GM19468 (cell line): ENCODE measurements at regions not wholly inside any gene's neighbourhood (a gene's known extent, or its start where the extent isn't known, plus 50 kb on each side); places are given as distances from the start of the nearest gene placed in this dataset.

Source experiments
- ATAC-seq: cut with Tn5 transposase; IDR thresholded peaks from one replicate; pipeline ENCODE4 v1.9.1; 2021; ENCODE audit warnings: mild to moderate bottlenecking, moderate library complexity, moderate number of reproducible peaks; ENCODE audit not compliant: unreplicated experiment; ENCODE audit errors: extremely low read depth

GRCh38 chr14:84532016-84532415, 997.9 kb upstream of the FLRT2 start:
- no peak for ATAC-seq

DNA sequence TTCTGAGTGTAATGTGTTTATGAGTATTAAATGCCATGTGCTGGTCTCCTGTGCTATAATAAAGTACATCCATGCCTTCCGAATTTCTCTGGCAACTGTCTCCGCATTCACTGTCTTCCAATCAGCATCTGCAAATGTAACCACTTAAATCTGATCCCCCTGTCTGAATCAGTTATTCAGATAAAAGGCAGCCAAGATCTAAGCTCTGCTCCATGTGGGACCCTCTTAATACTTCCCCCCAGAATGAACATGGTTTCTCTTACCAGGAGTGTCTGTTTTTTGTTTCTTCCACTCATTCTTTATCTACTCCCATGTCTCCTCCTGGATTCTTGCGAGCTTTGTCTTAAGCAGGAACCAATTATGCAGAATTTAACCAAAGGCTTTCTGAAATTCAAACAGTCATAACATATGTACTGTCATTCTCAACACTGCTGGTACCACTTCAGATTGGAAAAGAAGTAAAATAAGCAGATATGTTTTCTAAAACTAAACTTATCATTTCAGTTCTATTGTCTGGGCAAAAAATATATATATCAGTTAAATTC, 996.7 kb upstream of the FLRT2 start:
- ATAC-seq, result no peak

GRCh38 chr14:84533791-84534190, 996.2 kb upstream of the FLRT2 start:
- ATAC-seq, result no peak

DNA sequence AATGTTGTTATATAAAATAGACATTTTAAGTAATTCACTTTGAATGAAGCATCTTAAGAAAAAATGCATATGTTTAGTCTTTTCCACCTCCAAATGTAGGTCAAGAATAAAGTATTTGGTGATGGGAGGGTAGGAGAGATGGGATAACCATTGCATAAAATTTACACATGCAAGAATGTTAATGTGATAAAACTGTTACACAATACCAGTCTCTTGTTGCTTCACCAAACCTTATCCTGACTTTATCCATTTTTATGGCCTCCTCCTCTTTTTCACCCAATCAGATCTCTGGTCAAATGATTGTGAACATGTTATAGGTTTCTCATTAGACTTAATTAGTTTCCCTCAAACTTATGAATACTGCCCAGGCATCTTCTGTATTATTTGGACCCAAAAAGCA, 994.5 kb upstream of the FLRT2 start:
- no peak for ATAC-seq

DNA sequence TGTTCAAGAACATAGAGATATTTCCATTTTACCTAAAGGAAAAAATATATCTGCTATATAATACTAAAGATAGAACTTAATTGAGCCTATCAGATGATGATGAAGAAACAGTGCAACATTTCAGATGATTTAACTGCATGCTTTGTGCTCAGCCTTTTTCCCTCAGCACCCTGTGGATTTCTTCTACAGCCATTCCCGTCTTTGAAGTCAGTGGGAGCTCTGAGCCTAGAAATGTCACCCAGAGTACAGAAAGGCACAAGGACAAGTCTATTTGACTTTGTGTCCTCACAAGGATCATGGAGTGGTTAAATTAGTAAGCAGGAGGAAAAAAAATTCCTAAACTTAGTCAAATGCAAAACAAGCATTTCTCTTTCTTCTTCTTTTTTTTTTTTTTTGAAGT, 994.0 kb upstream of the FLRT2 start:
- no peak for ATAC-seq

- no peak for ATAC-seq
These were observed 988.9 kb upstream of the FLRT2 start for GRCh38 chr14:84541018-84541417.

DNA sequence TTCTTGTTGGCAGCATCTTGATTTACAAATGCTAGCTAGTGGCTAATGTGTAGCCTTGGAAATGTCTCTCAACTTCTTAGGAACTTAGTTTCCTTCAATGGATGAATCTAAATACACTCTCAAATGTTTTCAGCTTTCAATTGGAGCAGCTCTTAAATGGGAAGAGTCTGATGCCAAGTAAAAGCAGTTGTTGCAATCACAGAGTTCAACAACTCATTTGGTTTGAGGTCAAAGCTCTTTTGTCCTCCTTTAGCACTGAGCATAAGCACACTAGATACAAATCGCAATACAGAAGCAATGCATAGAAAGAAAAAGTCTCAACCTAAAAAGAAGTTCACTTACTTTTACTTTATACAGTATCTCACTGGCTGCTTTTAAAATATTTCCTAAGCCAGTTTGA, 986.1 kb upstream of the FLRT2 start:
- ATAC-seq, result no peak

GRCh38 chr14:84544486-84545131, 985.3 kb upstream of the FLRT2 start:
- ATAC-seq, result no peak

- no peak for ATAC-seq
These were observed 983.7 kb upstream of the FLRT2 start for GRCh38 chr14:84546236-84546635.

DNA sequence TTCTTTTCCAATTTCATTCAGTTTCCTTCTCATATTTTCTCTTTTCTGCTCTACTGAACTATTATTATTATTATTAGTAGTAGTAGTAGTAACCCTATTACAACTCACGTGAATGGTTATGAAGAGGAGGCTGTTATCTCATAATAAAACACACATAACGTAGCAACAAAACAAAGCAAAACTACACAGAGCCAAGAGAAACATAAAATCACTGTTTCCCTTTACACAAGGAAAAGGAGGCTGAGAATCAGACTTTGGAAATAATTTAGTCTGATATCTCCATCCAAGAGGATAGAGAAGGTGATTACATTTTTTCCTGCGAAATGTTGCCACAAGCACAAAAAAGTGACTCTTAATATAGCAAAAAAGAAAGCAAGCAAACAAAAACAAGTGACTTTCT, 975.8 kb upstream of the FLRT2 start:
- no peak for ATAC-seq

DNA sequence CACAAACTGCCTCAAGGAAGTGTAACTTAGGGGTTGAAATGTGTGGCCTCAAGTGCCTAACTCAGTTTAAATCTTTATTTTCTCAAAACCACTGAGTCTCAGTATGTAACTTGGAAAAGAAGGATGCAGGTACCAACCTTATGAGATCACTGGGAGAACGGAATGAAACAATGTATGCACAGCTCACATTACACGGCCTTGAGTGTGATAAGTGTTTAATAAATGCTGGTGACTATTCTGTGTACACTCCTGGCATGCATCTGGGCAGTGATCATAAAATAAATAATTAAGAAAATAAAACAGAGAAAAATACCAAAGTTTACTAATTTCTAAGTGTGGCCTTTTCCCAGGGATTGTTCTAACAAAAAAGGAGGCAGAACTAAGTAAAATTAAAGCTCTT, 974.5 kb upstream of the FLRT2 start:
- ATAC-seq, result no peak

GRCh38 chr14:84566109-84566508, 963.8 kb upstream of the FLRT2 start:
- ATAC-seq, result no peak

- no peak for ATAC-seq
These were observed 954.3 kb upstream of the FLRT2 start for GRCh38 chr14:84575681-84576080.

GRCh38 chr14:84579292-84579691, 950.7 kb upstream of the FLRT2 start:
- no peak for ATAC-seq

DNA sequence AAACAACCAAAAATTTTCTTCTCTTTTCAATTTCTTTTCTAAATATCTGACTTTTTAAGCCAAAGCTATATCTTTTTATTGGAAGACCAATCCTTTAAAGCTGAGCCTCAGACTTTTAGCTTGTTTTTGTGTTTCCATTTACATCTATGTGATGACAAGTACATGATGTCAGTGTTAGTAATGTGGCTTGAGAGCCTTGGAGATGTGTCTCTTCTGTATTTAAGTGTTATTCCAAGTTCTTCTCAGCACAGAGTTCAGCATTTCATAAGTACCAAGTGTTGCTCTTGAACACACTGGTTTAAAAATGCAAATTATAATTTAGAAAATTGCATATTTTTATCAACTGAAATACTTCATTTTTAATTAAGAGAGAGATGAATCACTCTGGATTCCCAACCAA, 948.9 kb upstream of the FLRT2 start:
- no peak for ATAC-seq

DNA sequence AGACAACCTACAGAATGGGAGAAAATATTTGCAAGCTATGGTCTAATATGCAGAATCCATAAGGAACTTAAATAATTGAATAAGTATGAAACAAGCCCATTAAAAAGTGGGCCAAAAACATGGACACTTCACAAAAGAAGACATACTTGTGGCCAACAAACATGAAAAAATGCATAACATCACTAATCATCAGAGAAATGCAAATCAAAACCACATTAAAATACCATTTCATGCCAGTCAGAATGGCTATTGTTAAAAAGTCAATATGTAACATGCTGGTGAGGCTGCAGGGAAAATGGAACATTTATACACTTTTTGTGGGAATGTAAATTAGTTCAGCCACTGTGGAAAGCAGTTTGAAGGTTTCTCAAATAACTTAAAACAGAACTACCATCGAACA, 945.4 kb upstream of the FLRT2 start:
- ATAC-seq, result no peak

DNA sequence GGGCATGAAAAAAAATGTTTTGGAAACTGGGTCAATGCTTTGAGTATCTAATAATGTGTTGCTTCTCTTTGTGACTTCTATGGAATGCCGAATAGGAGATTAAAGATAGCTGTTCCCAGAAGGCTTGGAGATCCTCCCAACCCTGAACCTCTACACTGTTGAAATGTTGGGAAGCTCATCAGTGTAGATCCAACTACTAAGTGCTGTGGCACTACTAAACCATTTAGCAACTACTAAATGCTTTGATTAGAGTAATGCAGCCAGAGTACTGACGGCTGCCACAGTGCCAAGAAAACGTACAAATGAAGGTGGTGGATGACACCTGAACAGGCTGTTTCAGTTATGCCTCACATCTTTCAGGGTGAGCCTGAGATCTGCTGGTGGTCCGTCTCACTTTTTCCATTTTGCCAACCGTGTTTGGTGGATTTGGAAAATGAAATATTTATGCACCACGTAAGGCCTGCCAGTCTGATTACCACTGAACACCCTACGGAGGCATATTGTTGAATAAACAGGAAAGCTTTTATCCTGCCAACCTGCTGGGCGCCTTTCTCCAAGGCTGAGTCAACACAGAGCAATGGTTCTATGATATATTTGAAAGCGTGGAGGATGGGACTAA, 938.0 kb upstream of the FLRT2 start:
- ATAC-seq, result no peak

DNA sequence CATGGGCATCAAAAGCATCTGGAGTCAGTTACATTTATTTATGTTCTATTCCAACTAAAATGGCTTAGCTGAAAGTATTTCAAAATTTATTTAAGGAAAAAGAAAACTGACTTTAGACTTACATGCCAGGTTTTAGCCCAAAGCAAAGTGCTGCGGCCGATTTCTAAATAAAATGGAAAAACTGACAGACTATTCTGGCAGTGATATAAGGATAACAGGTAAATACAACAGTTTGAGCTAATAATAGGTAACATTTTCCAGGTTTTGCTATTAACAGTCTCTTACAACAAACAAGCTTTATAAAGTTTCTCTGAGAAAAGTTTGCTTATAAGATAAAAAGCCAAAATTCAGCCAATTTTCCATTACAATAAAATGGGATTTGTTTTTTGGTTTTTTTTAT, 937.2 kb upstream of the FLRT2 start:
- ATAC-seq, result no peak

- no peak for ATAC-seq
These were observed 919.9 kb upstream of the FLRT2 start for GRCh38 chr14:84610086-84610485.

DNA sequence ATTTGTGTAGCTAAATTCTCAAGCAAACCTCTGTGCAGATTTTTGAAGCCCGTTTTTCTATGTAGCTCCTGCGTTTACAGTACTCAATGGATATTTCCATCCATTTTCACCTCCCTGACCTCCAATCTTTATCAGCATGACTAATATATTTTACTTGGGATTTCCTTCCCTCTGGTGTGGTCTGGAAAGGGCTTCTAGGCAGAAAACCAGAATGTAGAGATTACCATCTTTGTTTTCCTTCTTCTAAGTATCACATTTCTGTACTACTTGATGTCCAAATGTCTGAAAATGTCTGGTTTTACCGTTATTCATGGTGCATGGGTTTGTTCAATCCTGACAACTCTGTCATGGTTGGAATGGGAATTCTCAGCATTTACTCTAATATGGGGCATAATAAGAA, 907.6 kb upstream of the FLRT2 start:
- no peak for ATAC-seq

- ATAC-seq, result no peak
These were observed 886.5 kb upstream of the FLRT2 start for GRCh38 chr14:84643446-84643845.
